MCF 10A (cell line): ENCODE measurements at regions not wholly inside any gene's neighbourhood (a gene's known extent, or its start where the extent isn't known, plus 50 kb on each side); places are given as distances from the start of the nearest gene placed in this dataset.

ENCODE experiments used
- BruUV-seq: library from RNA; stranded (reverse); fragments of 400-500 nt; replicated peaks from 2 replicates; lab custom pipeline; 2021; lab: Mats Ljungman, UMichigan
- CTCF ChIA-PET: fragments of 300-600 bp; sonication (Branson Sonifier 250); formaldehyde crosslinking; extraction: SDS; loops from one replicate; lab custom pipeline; 2021; ENCODE audit warnings: antibody characterized with exemption, inconsistent platforms; lab: Yijun Ruan, JAX
- POLR2A ChIA-PET: fragments of 300-600, 350-650 bp; sonication (Branson Sonifier 250); formaldehyde crosslinking; extraction: SDS; loops from one replicate; lab custom pipeline; 2020; ENCODE audit warnings: antibody characterized with exemption, inconsistent platforms; lab: Yijun Ruan, JAX
- DNase-seq: peaks from one replicate; pipeline ENCODE4 v3.0.0-alpha.2; 2018; ENCODE audit not compliant: unreplicated experiment
- H3K27ac Mint-ChIP-seq: one replicate; pipeline ENCODE4 v1.8.0; 2022; ENCODE audit warnings: mild to moderate bottlenecking, low read depth, mixed read lengths; ENCODE audit not compliant: unreplicated experiment
- H3K27me3 Mint-ChIP-seq: one replicate; pipeline ENCODE4 v1.8.0; 2022; ENCODE audit warnings: mixed read lengths; ENCODE audit not compliant: insufficient read depth, unreplicated experiment
- H3K36me3 Mint-ChIP-seq: one replicate; pipeline ENCODE4 v1.8.0; 2022; ENCODE audit warnings: mild to moderate bottlenecking, moderate library complexity, mixed read lengths; ENCODE audit not compliant: insufficient read depth, unreplicated experiment
- H3K4me1 Mint-ChIP-seq: one replicate; pipeline ENCODE4 v1.8.0; 2022; ENCODE audit warnings: mixed read lengths; ENCODE audit not compliant: insufficient read depth, unreplicated experiment
- H3K4me3 Mint-ChIP-seq: one replicate; pipeline ENCODE4 v1.8.0; 2022; ENCODE audit warnings: mild to moderate bottlenecking, moderate library complexity, mixed read lengths; ENCODE audit not compliant: unreplicated experiment
- H3K9me3 Mint-ChIP-seq: one replicate; pipeline ENCODE4 v1.8.0; 2022; ENCODE audit warnings: mixed read lengths; ENCODE audit not compliant: unreplicated experiment
- intact Hi-C: fragments of 100-400 bp; cut with micrococcal nuclease; formaldehyde crosslinking; loops from 2 replicates; pipeline ENCODE4 v1.14.1; 2022
- TF ChIP-seq, protein P1 (sequence below): fragments of 200-600 bp; IDR thresholded peaks from one replicate; pipeline ENCODE4 v1.8.0; 2022; ENCODE audit warnings: antibody characterized with exemption, mild to moderate bottlenecking; ENCODE audit not compliant: unreplicated experiment

DNA sequence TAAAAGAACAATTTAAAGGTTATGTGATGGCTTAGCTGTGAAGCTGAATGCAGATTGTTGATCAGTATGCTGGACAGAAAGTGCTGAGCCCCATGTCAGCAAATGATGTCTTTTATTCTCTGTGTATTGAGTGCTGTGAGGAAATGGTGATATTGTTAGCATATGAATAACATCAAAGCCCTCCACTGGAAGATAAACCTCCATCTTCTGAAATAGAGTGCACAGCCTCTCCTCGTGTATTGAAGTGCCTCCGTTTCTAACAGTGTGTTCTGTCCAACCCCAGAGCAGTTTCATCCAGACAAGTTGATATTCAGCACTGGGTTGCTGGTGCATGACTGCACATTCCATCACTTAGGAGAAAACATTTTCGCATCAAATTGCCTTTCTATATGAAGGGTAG is 242.9 kb downstream of the CSNK1G3 start:
- H3K27me3 Mint-ChIP-seq, result no peaks in the 10 kb centered on the region
- BruUV-seq, result no TSS peak
- ChIA-PET POLR2A (interaction anchor here (0.5 to 0.6 kb wide), 2 partner anchors 382 to 633 kb away, joined by 3 to 5 read pairs; no protein-coding TSS in a partner anchor), CTCF (no interaction called here)
- DNase-seq, result no peak
- H3K27ac Mint-ChIP-seq, result no peak overlapping the region
- intact Hi-C loops, result no loop called here
- TF ChIP-seq, protein P1, sequence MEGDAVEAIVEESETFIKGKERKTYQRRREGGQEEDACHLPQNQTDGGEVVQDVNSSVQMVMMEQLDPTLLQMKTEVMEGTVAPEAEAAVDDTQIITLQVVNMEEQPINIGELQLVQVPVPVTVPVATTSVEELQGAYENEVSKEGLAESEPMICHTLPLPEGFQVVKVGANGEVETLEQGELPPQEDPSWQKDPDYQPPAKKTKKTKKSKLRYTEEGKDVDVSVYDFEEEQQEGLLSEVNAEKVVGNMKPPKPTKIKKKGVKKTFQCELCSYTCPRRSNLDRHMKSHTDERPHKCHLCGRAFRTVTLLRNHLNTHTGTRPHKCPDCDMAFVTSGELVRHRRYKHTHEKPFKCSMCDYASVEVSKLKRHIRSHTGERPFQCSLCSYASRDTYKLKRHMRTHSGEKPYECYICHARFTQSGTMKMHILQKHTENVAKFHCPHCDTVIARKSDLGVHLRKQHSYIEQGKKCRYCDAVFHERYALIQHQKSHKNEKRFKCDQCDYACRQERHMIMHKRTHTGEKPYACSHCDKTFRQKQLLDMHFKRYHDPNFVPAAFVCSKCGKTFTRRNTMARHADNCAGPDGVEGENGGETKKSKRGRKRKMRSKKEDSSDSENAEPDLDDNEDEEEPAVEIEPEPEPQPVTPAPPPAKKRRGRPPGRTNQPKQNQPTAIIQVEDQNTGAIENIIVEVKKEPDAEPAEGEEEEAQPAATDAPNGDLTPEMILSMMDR, result no peak
- H3K9me3 Mint-ChIP-seq, result no peaks in the 10 kb centered on the region
- H3K4me1 Mint-ChIP-seq, result peaks cover 8% of the 10 kb centered on the region
- no peak overlapping the region for H3K4me3 Mint-ChIP-seq
- no peaks in the 10 kb centered on the region for H3K36me3 Mint-ChIP-seq

DNA sequence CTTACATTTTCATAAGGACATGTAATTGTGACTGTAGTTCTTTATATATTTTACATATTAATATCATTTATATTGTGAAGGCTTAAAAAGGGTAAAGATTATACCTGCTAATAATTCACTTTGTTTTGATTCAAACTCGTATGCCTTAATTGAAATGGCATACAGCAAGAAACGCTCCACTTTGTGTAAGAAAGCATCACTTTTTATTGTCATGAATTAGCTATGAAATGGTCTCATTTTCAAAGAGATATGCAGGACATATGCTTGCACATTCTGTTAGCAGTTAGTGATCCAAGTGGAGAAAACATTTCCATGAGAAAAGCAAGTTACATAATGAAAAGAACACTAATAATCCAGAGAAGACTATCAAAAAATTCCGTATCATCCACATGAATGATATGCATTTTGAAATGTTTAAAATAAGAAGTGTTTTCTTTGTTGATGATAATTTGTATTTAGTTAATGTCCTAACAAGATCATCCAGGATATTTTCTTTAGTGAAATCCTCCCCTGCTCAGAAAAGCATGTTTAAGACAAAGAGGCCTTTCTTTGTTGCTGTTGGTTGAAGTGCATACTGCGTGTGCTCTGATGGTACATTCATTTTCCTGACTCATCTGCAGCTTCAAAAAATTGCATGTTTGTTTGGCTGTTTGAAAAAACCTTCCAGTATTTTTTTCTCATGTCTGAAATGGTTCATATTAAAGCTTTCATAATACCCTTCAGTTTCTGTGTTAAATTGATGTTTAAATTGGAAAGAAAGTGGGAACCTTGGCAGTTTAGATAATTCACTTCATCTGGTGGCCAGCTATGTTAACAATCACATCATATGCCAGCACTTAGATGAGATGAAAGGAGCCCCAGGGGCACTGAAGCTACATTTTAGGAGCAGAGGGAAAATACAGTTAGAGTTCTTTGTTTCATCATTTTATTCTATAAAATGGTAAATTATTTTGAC is 242.2 kb downstream of the CSNK1G3 start:
- DNase-seq, result no peak
- CTCF ChIA-PET, result interaction anchor here (0.6 kb wide), 1 partner anchor 266 kb away, joined by 4 read pairs; no protein-coding TSS in a partner anchor
- H3K4me3 Mint-ChIP-seq, result no peak overlapping the region
- peaks cover 8% of the 10 kb centered on the region for H3K4me1 Mint-ChIP-seq
- no peaks in the 10 kb centered on the region for H3K9me3 Mint-ChIP-seq
- H3K27me3 Mint-ChIP-seq, result no peaks in the 10 kb centered on the region
- TF ChIP-seq, protein P1, result no peak
- H3K27ac Mint-ChIP-seq, result no peak overlapping the region
- intact Hi-C loops, result no loop called here
- BruUV-seq, result no TSS peak
- H3K36me3 Mint-ChIP-seq, result no peaks in the 10 kb centered on the region
- POLR2A ChIA-PET, result interaction anchor here (0.5 to 0.6 kb wide), 2 partner anchors 382 to 634 kb away, joined by 3 to 5 read pairs; no protein-coding TSS in a partner anchor

DNA sequence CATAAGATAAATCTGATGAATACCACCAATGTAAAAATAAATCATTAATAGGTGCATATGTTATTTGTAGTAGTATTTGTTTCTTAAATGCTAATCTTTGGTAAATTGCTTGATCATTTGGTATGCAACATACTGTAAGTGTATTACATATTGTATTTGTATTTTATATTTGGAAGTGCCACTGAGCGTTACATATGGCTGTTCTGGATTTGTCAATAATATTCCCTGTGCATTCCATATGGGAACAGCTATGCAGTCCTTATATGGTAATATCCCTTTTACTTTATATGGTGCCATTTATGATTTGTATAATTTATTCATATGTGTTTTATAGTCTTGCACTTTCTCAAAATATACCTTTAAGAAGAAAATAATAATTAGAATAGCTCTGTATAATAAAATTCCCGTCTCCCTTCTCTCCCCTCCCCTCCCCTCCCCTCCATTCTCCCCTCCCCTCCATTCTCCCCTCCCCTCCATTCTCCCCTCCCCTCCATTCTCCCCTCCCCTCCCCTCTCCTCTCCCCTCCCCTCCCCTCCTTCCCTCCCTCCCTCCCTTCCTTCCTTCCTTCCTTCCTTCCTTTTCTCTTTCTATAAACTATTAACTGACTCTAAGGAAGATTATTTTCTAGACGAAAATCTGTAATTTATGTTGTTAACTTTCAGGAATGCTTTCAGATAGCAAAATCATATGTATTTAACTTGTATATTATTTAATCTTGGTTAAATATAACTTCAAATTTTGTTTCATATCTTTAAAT is 241.4 kb downstream of the CSNK1G3 start:
- TF ChIP-seq, protein P1, result no peak
- Mint-ChIP-seq H3K27ac (no peak overlapping the region), H3K4me1 (peaks cover 8% of the 10 kb centered on the region), H3K27me3 (no peaks in the 10 kb centered on the region), H3K9me3 (no peaks in the 10 kb centered on the region), H3K4me3 (no peak overlapping the region), H3K36me3 (no peaks in the 10 kb centered on the region)
- POLR2A ChIA-PET, result interaction anchor here (0.7 kb wide), 1 partner anchor 32 kb away, joined by 3 read pairs; no protein-coding TSS in a partner anchor
- intact Hi-C loops, result no loop called here
- BruUV-seq, result no TSS peak
- DNase-seq, result no peak
- CTCF ChIA-PET, result interaction anchor here (0.6 to 1.5 kb wide), 2 partner anchors 16 to 267 kb away, joined by 3 to 4 read pairs; no protein-coding TSS in a partner anchor
